PC-9 (cell line): ENCODE measurements at regions not wholly inside any gene's neighbourhood (a gene's known extent, or its start where the extent isn't known, plus 50 kb on each side); places are given as distances from the start of the nearest gene placed in this dataset.

Experiments used
- BruUV-seq: library from RNA; stranded (reverse); fragments of 400-500 nt; replicated peaks from 2 replicates; lab custom pipeline; 2021; lab: Mats Ljungman, UMichigan
- CTCF ChIA-PET: fragments of 300-600 bp; sonication (Branson Sonifier 250); formaldehyde crosslinking; loops from one replicate; lab custom pipeline; 2022; ENCODE audit warnings: antibody characterized with exemption; lab: Charles Lee
- POLR2A ChIA-PET: fragments of 300-600 bp; sonication (Branson Sonifier 250); formaldehyde crosslinking; loops from one replicate; lab custom pipeline; 2022; ENCODE audit warnings: antibody characterized with exemption; ENCODE audit not compliant: unreplicated experiment; lab: Charles Lee
- DNase-seq, 2 experiments: peaks; one replicate each; pipeline versions ENCODE4 v3.0.0 to v3.0.0-alpha.2; 2015 to 2022; ENCODE audit warnings: mixed read lengths in 1 of 2
- H2AFZ ChIP-seq: fragments of 200-600 bp; sonication (generic); 2 replicates; pipeline ENCODE4 v1.8.1; 2017; ENCODE audit warnings: antibody characterized with exemption
- H3F3A ChIP-seq: fragments of 200-600 bp; sonication (generic); 2 replicates; pipeline ENCODE4 v1.8.1; 2017; ENCODE audit warnings: antibody characterized with exemption, mild to moderate bottlenecking, low read depth; ENCODE audit not compliant: insufficient read depth
- H3K27ac ChIP-seq: fragments of 200-600 bp; sonication (generic); 2 replicates; pipeline ENCODE4 v1.6.1; 2016; ENCODE audit warnings: mixed run types
- H3K27me3 ChIP-seq: fragments of 200-600 bp; sonication (generic); 2 replicates; pipeline ENCODE4 v1.6.1; 2016; ENCODE audit warnings: low read depth, mixed run types; ENCODE audit not compliant: insufficient read depth
- H3K36me3 ChIP-seq: fragments of 200-600 bp; sonication (generic); 2 replicates; pipeline ENCODE4 v1.6.1; 2016; ENCODE audit warnings: low read depth, mixed run types
- H3K4me1 ChIP-seq: fragments of 200-600 bp; sonication (generic); replicated peaks from 2 replicates; pipeline ENCODE4 v1.6.1; 2016; ENCODE audit warnings: mixed run types; ENCODE audit not compliant: insufficient read depth
- H3K4me2 ChIP-seq: fragments of 200-600 bp; sonication (generic); 2 replicates; pipeline ENCODE4 v1.6.1; 2017; ENCODE audit warnings: mixed run types
- H3K4me3 ChIP-seq: fragments of 200-600 bp; sonication (generic); 2 replicates; pipeline ENCODE4 v1.6.1; 2016; ENCODE audit warnings: mixed run types
- H3K79me2 ChIP-seq: fragments of 200-600 bp; sonication (generic); 2 replicates; pipeline ENCODE4 v1.6.1; 2017; ENCODE audit warnings: low read depth, mixed run types
- H3K9me2 ChIP-seq: fragments of 200-600 bp; sonication (generic); 2 replicates; pipeline ENCODE4 v1.8.1; 2017; ENCODE audit warnings: mild to moderate bottlenecking; ENCODE audit not compliant: insufficient read depth
- H3K9me3 ChIP-seq: fragments of 200-600 bp; sonication (generic); 2 replicates; pipeline ENCODE4 v1.8.1; 2016; ENCODE audit warnings: low read depth; ENCODE audit not compliant: insufficient read depth
- H4K20me1 ChIP-seq: fragments of 200-600 bp; sonication (generic); 2 replicates; pipeline ENCODE4 v1.8.1; 2017; ENCODE audit not compliant: insufficient read depth
- CTCF ChIP-seq: fragments of 200-600 bp; sonication (generic); conservative IDR thresholded peaks from 2 replicates; pipeline ENCODE4 v1.6.1; 2017; ENCODE audit warnings: mixed run types, antibody characterized with exemption, mild to moderate bottlenecking, moderate library complexity
- EZH2 ChIP-seq: fragments of 200-600 bp; sonication (generic); IDR thresholded peaks from 2 replicates; pipeline ENCODE4 v1.8.0; 2017; ENCODE audit warnings: antibody characterized with exemption, low read depth
- intact Hi-C: fragments of 100-400 bp; cut with micrococcal nuclease; formaldehyde crosslinking; loops from one replicate; pipeline ENCODE4 v1.10.0; 2022; ENCODE audit not compliant: unreplicated experiment

- Histone ChIP-seq H3K27ac (no peak overlapping the region), H3K4me3 (no peak overlapping the region), H2AFZ (no peak overlapping the region), H3K4me1 (peaks cover 5% of the 10 kb centered on the region), H3K9me2 (no peaks in the 10 kb centered on the region), H3K9me3 (peaks cover 21% of the 10 kb centered on the region), H4K20me1 (no peaks in the 10 kb centered on the region), H3K27me3 (no peaks in the 10 kb centered on the region), H3K36me3 (no peaks in the 10 kb centered on the region), H3F3A (no peaks in the 10 kb centered on the region), H3K4me2 (no peak overlapping the region), H3K79me2 (no peaks in the 10 kb centered on the region)
- BruUV-seq = no TSS peak
- CTCF ChIA-PET = no interaction called here
- DNase-seq = no peak
- POLR2A ChIA-PET = no interaction called here
- no peak for TF ChIP-seq CTCF
- TF ChIP-seq EZH2 = no peak
- intact Hi-C loops = loop anchor here (10.0 kb wide), 1 partner anchor 222 kb away; no protein-coding TSS in a partner anchor
Measured at GRCh38 chr1:84073266-84073665, 70.8 kb upstream of the PRKACB start.

GRCh38 chr1:84069236-84069845 is 70.4 kb upstream of the TTLL7 start:
- no peak for DNase-seq
- CTCF ChIA-PET = no interaction called here

GRCh38 chr1:84062496-84062895 is 63.6 kb upstream of the TTLL7 start:
- TF ChIP-seq CTCF (no peak), EZH2 (no peak)
- no peak overlapping the region for H2AFZ ChIP-seq
- peaks cover 3% of the 10 kb centered on the region; the same call in 1 of the 2 replicates for H3K9me3 ChIP-seq
- H3K4me3 ChIP-seq = no peak overlapping the region
- intact Hi-C loops = no loop called here
- no peaks in the 10 kb centered on the region; the same call in 1 of the 2 replicates for H3K4me1 ChIP-seq
- no peaks in the 10 kb centered on the region for H3K79me2 ChIP-seq
- H3K27ac ChIP-seq = no peak overlapping the region
- H4K20me1 ChIP-seq = no peaks in the 10 kb centered on the region
- ChIA-PET CTCF (no interaction called here), POLR2A (no interaction called here)
- H3K27me3 ChIP-seq = no peaks in the 10 kb centered on the region
- H3F3A ChIP-seq = no peaks in the 10 kb centered on the region
- H3K4me2 ChIP-seq = no peak overlapping the region
- DNase-seq = no peak
- BruUV-seq = no TSS peak
- no peaks in the 10 kb centered on the region for H3K9me2 ChIP-seq
- no peaks in the 10 kb centered on the region for H3K36me3 ChIP-seq

More at GRCh38 chr1:84069236-84069845, 70.4 kb upstream of the TTLL7 start:
- no peaks in the 10 kb centered on the region for H3K27me3 ChIP-seq
- no peak overlapping the region for H2AFZ ChIP-seq
- no peak for TF ChIP-seq EZH2
- TF ChIP-seq CTCF = no peak
- H3K4me2 ChIP-seq = no peak overlapping the region
- no peaks in the 10 kb centered on the region for H3K4me1 ChIP-seq
- H4K20me1 ChIP-seq = no peaks in the 10 kb centered on the region
- peaks cover 21% of the 10 kb centered on the region for H3K9me3 ChIP-seq
- POLR2A ChIA-PET = no interaction called here
- no peak overlapping the region for H3K27ac ChIP-seq
- no peaks in the 10 kb centered on the region for H3K9me2 ChIP-seq
- no peaks in the 10 kb centered on the region for H3K36me3 ChIP-seq
- no peaks in the 10 kb centered on the region for H3F3A ChIP-seq
- no peaks in the 10 kb centered on the region for H3K79me2 ChIP-seq
- intact Hi-C loops = no loop called here
- H3K4me3 ChIP-seq = no peak overlapping the region
- BruUV-seq = no TSS peak
